ENCODE measurements at regions not wholly inside any gene's neighbourhood (a gene's known extent, or its start where the extent isn't known, plus 50 kb on each side); places are given as distances from the start of the nearest gene placed in this dataset.

GRCh38 chr15:23823508-23823907, 136.4 kb upstream of the NDN start:
- TF ChIP-seq YY1 (IDR thresholded peaks at IDR 0.05; ENCODE audit: low read depth) (no peak), RAD21 (IDR thresholded peaks at IDR 0.05; ENCODE audit: low read depth) (peak; percentile 11; the same call in 1 of the 2 replicates), EP300 (IDR thresholded peaks at IDR 0.05; ENCODE audit: borderline replicate concordance) (no peak)

GRCh38 chr15:23828786-23829185, 141.7 kb upstream of the NDN start:
- TF ChIP-seq EP300 (IDR thresholded peaks at IDR 0.05; ENCODE audit: borderline replicate concordance) (no peak), MAX (IDR thresholded peaks at IDR 0.05) (no peak), TCF12 (IDR thresholded peaks at IDR 0.05; ENCODE audit: low read depth) (no peak), CREB1 (IDR thresholded peaks at IDR 0.05; ENCODE audit: low read depth) (no peak), FOXM1 (IDR thresholded peaks at IDR 0.05; ENCODE audit: borderline replicate concordance, low read depth) (no peak), REST (IDR thresholded peaks at IDR 0.05; ENCODE audit: low read depth) (no peak), YY1 (IDR thresholded peaks at IDR 0.05; ENCODE audit: low read depth) (no peak), RAD21 (IDR thresholded peaks at IDR 0.05; ENCODE audit: low read depth) (no peak), EGR1 (IDR thresholded peaks at IDR 0.05) (no peak), CEBPB (IDR thresholded peaks at IDR 0.05) (no peak), TEAD4 (IDR thresholded peaks at IDR 0.05) (no peak), ZBTB7A (IDR thresholded peaks at IDR 0.05; ENCODE audit: low read depth) (no peak), USF1 (IDR thresholded peaks at IDR 0.05) (no peak), TAF1 (IDR thresholded peaks at IDR 0.05; ENCODE audit: low read depth) (no peak), NFIC (IDR thresholded peaks at IDR 0.05) (no peak)

GRCh38 chr15:23835953-23836352, 148.8 kb upstream of the NDN start:
- no peak for TF ChIP-seq FOXM1 (IDR thresholded peaks at IDR 0.05; ENCODE audit: borderline replicate concordance, low read depth)
- TF ChIP-seq EGR1 (IDR thresholded peaks at IDR 0.05), result no peak
- no peak for TF ChIP-seq USF1 (IDR thresholded peaks at IDR 0.05)
- TF ChIP-seq TAF1 (IDR thresholded peaks at IDR 0.05; ENCODE audit: low read depth), result no peak
- no peak for TF ChIP-seq CREB1 (IDR thresholded peaks at IDR 0.05; ENCODE audit: low read depth)
- no peak for TF ChIP-seq NFIC (IDR thresholded peaks at IDR 0.05)
- no peak for TF ChIP-seq CEBPB (IDR thresholded peaks at IDR 0.05)
- TF ChIP-seq RAD21 (IDR thresholded peaks at IDR 0.05; ENCODE audit: low read depth), result no peak
- TF ChIP-seq TEAD4 (IDR thresholded peaks at IDR 0.05), result no peak
- TF ChIP-seq TCF12 (IDR thresholded peaks at IDR 0.05; ENCODE audit: low read depth), result no peak
- TF ChIP-seq EP300 (IDR thresholded peaks at IDR 0.05; ENCODE audit: borderline replicate concordance), result no peak
- TF ChIP-seq REST (IDR thresholded peaks at IDR 0.05; ENCODE audit: low read depth), result no peak
- no peak for TF ChIP-seq MAX (IDR thresholded peaks at IDR 0.05)
- TF ChIP-seq YY1 (IDR thresholded peaks at IDR 0.05; ENCODE audit: low read depth), result no peak
- TF ChIP-seq ZBTB7A (IDR thresholded peaks at IDR 0.05; ENCODE audit: low read depth), result no peak

- no peak for TF ChIP-seq USF1 (IDR thresholded peaks at IDR 0.05)
- TF ChIP-seq EP300 (IDR thresholded peaks at IDR 0.05; ENCODE audit: borderline replicate concordance), result no peak
- TF ChIP-seq RAD21 (IDR thresholded peaks at IDR 0.05; ENCODE audit: low read depth), result no peak
- TF ChIP-seq NFIC (IDR thresholded peaks at IDR 0.05), result no peak
Measured at GRCh38 chr15:23839893-23840474, 152.9 kb upstream of the NDN start.

GRCh38 chr15:23846218-23846617, 159.1 kb upstream of the NDN start:
- TF ChIP-seq TEAD4 (IDR thresholded peaks at IDR 0.05), result no peak
- TF ChIP-seq RAD21 (IDR thresholded peaks at IDR 0.05; ENCODE audit: low read depth), result no peak
- TF ChIP-seq TCF12 (IDR thresholded peaks at IDR 0.05; ENCODE audit: low read depth), result no peak
- no peak for TF ChIP-seq CEBPB (IDR thresholded peaks at IDR 0.05)

- TF ChIP-seq TCF12 (IDR thresholded peaks at IDR 0.05; ENCODE audit: low read depth) (no peak), MAX (IDR thresholded peaks at IDR 0.05) (no peak), TEAD4 (IDR thresholded peaks at IDR 0.05) (no peak), CEBPB (IDR thresholded peaks at IDR 0.05) (no peak), USF1 (IDR thresholded peaks at IDR 0.05) (no peak), YY1 (IDR thresholded peaks at IDR 0.05; ENCODE audit: low read depth) (no peak), CREB1 (IDR thresholded peaks at IDR 0.05; ENCODE audit: low read depth) (no peak), FOXM1 (IDR thresholded peaks at IDR 0.05; ENCODE audit: borderline replicate concordance, low read depth) (no peak), RAD21 (IDR thresholded peaks at IDR 0.05; ENCODE audit: low read depth) (no peak), REST (IDR thresholded peaks at IDR 0.05; ENCODE audit: low read depth) (no peak), TAF1 (IDR thresholded peaks at IDR 0.05; ENCODE audit: low read depth) (no peak), NFIC (IDR thresholded peaks at IDR 0.05) (no peak), EP300 (IDR thresholded peaks at IDR 0.05; ENCODE audit: borderline replicate concordance) (no peak), ZBTB7A (IDR thresholded peaks at IDR 0.05; ENCODE audit: low read depth) (no peak), EGR1 (IDR thresholded peaks at IDR 0.05) (no peak)
Measured at GRCh38 chr15:23850666-23851065, 163.6 kb upstream of the NDN start.
